HL-60/S4 (cell line): ENCODE measurements at regions not wholly inside any gene's neighbourhood (a gene's known extent, or its start where the extent isn't known, plus 50 kb on each side); places are given as distances from the start of the nearest gene placed in this dataset.

Experiments
- in situ Hi-C: fragments of 300-500 bp; cut with MboI; formaldehyde crosslinking; loops from 2 replicates; pipeline ENCODE4 v1.14.3; 2022; ENCODE audit warnings: low sequenced_read_pairs

DNA sequence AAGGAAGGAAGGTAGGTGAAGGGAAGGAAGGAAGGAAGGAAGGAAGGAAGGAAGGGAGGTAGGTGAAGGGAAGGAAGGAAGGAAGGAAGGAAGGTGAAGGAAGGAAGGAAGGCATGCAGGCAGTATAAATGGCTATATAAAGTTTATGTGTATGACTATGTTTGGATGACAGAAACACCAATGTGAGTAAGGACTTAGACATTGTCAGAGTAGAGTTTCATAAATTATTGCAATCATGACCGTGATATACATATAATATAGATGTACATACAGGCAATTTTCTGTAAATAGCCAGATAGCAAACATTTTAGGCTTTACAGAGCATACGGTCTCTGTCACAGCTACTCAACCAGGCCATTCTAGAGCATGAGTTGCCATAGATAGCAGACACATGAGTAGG, 133.8 kb upstream of the AKR1E2 start:
- in situ Hi-C loops: no loop called here

DNA sequence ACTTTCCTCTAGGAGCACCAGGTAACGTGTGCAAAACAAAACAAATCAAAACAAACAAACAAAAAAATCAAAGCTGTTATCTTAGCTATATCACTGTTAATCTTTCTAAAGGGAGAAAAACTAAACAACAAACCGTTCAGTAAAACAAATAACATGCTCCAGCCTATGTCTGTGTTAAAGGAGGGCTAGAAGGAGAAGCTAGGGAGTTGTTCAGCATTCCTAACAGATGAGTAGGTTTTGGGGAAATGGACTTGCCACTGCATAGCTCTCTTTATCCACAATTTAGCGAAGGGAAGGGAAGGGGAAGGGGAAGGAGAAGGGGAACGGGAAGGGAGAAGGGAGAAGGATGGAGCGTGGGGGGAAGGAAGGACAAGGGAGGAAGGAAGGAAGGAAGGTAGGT, 134.2 kb upstream of the AKR1E2 start:
- in situ Hi-C loops: no loop called here

DNA sequence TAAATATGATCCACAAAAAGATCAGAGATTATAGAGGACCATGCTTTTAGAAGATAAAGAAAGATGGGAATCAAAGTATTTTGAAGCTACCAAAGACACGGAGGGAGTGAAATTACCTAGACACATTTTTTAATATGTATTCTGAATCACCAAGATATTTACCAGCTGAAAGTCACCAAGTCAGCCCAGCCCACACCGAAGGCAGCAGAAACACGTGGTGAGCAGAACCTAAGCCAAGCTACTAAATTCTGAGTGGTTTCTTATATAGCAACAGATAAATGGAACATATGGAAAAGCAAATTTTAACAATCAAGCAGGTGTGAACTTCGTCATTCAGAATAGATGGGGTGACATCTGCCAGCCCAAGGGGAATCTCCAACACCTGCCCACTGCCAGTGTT, 134.7 kb upstream of the AKR1E2 start:
- in situ Hi-C loops: no loop called here

DNA sequence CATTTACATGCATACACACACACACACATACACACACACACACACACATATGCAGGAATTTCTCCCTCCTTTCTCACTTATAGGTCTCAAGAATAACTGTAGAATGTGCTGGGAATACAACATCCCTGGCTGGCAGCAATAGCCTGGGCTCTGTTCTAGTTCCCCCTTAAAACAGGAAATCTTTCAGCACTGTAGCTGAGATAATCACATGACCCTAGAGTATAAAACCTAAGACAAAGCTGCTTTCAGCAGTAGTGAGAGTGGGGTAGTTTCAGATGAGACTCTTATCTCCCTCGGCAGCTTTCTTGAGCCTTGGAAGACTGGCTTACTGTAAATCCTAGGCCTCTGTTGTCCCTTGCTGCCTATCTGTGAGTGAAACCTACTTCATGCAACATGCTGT, 137.4 kb upstream of the AKR1E2 start:
- in situ Hi-C loops: no loop called here

DNA sequence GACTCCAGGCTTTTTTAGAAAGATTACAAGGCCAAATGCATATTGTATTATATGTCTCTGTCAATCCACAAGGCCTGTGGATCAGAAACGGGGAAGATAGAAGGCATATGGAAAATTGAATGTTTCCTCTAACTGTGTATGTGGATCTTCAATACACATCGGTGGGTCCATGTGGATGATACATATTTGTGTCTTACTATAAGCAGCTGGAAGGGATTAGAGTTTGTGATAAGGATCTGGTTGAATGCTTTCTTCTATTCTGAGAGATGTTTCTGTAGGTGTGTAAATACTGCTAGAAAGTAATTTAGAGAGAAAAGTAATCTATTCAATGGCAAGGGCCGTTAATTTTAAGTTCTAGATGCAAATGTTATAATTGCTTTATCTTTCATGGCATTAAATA, 137.8 kb upstream of the AKR1E2 start:
- in situ Hi-C loops: no loop called here

DNA sequence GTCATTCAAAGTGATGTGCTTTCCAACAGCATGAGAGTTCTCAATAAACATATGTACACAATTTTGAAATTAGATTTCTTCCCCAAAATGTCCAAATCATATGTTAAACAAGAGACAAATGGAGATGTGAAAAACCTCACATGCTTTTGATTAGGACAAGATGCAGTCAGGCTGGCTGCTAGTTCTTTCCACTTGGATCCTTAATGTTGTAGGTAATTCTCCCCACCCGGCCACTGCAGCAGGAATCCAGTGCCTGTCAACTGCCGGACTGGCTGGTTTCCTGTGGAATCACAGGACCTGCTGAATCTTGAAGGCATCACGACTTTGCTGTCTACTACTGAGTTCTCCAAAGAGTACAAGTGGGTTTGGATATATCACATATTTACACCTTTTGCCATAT, 138.6 kb upstream of the AKR1E2 start:
- in situ Hi-C loops: no loop called here

DNA sequence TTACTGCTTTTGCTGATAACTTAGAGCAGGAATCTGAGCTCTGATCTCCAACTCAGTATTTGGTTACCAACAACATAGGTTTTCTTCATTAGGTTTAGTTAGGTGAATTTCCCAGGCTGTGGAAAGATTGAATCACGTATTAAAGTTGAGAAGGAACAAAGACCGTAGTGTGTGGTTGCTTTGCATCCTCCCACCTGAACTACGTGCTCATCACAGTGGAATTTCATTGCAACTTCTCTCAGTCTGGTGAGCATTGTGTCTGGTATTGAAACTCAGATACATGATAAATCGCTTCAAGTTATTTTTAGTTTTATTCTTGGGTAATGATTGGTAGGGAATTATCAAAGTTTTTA, 139.4 kb upstream of the AKR1E2 start:
- in situ Hi-C loops: no loop called here

DNA sequence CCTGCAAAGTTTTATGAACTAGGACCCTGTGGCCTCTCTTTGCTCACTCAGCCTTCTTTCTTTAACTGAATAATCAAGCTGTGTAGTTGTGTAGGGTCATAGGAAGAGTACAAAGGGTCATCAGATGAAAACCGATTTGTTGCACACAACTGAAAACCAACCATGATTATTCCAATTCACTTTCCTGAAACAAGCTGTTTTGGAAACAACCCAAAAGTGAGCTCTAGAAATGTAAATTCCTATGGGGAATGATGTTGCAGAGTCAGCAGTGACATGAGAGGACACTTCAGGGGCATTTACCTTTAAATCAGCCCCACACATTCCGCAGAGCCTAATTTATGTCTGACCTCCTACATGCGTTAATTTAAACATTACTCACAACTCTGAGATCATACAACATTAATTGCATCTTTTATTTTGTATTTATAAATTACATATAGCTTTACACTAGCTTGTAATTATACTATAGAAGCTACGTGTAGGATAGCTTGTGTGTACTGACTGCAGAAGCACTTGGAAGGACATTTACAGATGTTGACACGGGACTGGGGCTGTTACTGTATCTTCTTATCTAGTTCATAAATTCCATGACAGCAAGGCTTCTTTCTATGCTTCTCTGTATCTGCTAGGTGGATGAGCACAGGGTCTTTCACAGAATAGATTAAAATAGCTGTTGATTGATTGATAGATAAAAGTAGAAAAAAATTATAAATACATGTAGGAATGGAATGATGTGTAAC, 139.9 kb upstream of the AKR1E2 start:
- in situ Hi-C loops: no loop called here

DNA sequence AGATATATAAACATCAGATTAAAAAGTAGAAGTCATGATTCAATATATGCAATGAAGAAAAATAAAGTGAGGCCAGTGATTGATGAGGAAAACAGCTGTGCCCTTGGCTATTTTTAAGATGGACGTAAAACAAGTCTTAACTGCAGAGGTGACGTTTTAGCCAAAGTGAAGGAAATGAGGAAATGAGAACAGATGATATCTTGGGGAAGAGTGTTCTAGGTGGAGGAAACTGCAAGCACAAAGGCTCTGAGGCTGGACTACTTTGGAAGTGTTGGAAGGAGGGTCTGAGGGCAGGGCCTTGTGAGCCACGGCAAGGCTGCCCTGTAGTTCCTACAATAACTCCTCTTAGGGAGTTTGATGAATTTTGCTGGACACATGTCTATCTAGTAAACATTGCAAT, 140.5 kb upstream of the AKR1E2 start:
- in situ Hi-C loops: no loop called here

DNA sequence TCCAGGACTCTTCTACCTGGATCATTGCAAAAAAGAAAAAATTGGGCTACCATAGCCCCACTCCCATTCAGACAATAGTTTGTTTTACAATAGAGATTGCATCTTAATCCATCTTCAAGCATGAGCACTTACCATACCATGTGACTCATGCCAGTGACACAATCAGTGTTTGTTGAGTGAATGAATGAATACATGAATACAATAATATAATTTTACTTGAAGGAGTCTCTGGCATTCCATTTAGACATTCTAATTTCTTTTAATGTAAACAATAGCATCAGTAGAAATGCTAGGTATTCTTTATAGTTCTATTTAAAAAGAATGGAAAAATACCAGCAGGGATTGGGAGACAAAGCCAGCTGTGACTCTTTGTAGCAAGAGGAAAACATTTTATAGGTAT, 141.6 kb upstream of the AKR1E2 start:
- in situ Hi-C loops: no loop called here

DNA sequence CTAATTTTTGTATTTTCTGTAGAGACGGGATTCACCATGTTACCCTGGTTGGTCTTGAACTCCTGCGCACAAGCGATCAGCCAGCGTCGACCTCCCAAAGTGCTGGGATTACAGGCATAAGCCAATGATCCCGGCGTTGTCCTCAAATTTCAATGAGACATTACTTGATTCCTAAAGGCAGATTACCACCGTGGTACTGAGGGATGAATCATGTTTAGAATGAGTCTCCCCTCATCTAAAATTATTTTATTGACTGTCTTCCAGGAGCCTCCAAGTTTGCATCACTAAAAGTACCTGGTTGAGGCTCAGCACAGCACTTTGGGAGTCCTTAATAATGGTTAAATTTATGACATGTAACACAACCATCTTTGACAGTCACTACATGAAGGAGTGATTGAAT, 142.2 kb upstream of the AKR1E2 start:
- in situ Hi-C loops: no loop called here

DNA sequence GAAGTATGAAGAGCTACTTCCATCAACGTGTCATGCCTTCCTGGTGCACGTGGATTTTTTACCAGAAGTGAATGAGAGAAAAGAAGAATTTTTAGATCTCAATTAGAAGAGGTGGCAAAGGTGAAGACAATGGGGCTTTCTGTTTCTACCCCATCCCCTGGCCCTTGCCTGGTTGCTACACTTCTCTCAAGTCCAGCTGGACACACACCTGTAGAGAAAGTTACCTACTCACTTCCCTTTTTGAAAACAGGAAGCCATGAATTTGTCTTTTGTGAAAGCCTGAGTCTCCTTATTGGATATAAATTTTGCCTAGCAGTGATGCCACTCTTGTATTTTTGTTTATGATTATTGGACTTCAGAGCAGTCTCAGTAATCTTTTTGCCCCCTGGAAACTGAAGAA, 142.9 kb upstream of the AKR1E2 start:
- in situ Hi-C loops: no loop called here

DNA sequence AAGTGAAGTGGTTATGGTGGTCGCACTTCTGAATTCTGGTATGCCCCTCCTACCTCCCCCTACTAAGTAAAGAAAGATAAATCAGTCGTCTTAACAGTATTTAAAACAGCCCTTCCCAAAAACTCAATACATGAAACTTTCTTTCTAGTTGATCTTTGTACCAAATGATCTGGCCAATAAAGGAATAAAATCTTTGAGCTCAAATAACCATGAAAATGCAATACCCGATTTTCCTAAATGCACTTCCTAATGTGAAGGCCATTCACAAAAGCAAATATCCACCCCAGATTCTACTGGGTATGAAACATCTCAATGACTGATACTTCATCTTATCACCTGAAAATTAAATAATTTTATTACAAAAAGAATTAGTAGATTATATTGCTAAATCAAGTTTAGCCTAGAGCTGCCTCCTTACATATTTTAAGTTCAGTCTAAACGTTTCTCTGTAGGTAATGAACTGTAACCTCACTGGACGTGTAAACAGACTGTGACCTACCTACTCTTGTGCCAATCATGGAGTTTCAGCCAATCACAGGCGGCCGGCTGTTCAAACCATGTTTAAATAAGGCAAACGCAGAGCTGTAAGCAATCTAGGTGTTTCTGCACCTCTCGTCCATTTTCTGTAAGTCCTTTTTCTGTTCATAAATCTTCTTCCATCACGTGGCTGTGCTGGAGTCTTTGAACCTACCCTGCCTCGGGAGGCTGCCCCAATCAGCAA, 146.9 kb upstream of the AKR1E2 start:
- in situ Hi-C loops: no loop called here

DNA sequence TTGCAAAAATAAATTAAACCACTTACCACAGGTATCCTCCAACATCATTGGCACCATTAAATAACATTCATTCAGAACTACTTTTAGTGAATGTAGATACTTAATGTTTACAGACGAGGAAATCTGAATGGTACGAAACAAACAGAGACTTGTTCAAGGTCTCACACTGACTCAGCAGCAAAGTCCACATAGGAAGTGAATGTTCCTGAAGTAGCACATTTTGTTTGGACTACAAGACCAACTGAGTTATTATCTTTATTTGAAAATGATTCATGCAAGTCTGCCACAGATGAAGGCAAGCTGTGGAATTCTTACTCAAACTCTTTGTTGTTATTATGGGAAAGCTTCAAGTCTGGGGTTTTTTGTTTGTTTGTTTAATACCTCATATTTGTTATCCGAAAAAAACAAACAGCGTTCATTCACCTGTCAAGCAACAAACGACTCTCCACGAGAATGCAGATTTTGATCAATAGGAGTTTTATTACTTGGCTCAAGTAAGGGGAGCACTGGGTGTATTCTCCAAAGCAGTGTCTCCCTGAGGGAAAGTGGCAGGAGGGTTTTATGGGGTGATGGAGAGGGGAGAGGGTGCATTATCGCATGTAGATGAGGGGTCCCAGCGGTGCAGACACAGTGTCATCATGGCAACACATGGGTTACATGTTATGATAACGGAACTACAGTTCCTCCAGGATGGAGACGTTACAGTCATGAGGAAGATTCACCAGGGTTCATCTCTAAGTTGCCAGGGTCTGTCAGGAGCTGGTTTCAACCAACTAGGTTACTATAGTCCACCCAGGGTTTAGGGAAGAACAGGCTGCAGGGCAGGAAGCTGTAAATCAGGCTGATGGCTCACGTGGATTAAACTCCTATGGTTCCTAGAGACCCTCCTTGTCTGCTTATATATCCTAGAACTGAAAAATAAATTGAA, 147.7 kb upstream of the AKR1E2 start:
- in situ Hi-C loops: no loop called here

DNA sequence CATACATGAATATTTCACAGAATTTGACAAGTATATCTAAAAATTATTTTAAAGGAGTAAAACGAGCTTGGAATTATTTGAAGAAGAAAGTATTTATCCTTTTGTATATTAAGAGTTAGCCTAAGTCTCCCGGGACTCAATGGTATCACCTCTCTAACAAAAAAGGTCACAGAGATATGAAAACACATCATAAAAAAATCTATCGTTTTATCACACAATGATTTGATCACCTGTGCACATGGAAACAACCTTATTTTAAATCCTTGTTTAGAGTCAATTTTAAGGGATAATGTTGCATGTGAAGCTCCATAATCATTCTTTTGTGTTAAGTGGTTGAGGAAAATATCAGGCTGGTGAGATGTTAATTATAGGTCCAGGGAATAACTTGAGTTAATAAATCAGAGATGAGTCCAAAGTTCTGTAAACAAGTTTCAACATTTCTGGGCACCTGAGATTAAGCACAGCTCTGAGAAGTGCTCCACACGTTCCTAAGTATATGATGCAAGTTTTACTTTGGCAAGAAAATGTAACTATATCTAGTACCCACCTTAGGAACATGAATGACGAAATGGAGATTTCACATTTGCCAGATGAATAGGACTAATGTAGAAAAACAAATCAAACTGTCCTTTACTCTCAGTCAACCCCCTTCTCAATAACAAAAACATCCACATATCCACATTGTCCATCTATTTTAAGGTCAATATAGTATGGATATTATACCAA, 148.5 kb upstream of the AKR1E2 start:
- in situ Hi-C loops: no loop called here

DNA sequence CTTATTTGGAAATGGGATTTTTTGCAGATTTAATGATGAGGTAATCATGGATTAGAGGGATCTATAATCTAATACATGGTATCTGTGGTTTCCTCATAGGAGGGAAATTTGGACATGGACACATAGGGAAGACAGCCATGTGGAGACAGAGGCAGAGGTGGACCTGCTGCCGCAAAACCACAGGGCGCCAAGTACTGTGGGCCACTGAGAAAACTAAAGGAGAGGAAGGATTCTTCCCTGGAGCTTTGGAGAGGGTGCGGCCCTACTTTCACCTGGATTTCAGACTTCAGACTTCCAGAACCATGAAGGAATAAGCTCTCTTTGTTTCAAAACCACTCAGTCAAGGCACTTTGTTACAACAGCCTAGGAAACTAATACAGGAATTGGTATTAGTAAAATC, 149.4 kb upstream of the AKR1E2 start:
- in situ Hi-C loops: no loop called here

DNA sequence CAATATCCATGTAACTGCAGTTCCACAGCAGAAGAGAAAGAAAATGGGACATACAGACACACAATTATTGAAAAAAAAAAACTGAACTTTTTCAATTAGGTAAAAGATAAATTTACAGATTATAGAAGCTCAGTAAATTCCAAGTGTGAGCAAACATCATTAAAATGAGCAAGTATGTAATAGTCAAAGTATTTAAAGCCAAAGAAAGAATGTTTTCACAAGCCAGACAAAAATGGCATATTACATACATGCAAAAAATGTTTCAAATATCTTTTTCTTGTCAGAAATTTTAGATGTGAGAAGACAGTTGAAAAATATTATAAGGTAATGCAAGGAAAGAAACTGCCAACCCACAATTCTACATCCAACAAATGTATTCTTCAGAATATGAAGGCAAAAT, 150.2 kb upstream of the AKR1E2 start:
- in situ Hi-C loops: no loop called here

DNA sequence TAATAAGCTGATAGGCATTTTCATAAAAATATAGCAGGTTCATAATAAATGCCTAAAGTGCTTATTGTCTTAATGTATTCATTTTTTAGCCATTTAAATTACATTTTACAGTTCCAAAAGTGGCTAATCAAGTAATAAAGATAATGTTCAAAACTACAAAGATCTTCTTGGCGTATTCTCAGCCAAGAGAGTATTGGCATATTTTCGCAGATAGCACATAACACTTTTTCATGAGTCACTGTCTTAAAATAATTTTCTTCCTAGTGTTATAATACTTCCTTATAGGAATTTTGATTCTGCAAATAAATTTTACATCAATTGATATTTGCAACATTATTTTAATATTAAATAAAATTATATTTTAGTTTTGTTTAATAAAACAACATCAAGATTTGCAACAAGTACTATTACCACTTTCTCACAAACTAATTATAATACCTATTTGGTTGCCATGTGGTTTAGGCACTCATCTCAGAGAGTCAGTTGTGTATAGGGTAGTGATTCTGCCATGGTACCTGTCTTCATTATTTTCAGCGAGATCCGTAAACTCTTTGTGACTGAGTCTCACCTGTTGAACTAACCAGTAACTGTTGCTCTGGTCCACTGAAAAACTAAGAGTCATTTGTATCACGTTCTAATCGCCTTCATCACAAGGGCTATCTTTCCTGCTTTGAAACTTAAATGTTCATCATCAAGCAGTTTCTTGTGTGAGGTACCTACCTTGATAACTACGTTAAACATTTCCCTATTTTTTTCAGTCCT, 152.5 kb upstream of the AKR1E2 start:
- in situ Hi-C loops: loop anchor here (25.0 kb wide), 1 partner anchor 1436 kb away; no protein-coding TSS in a partner anchor

DNA sequence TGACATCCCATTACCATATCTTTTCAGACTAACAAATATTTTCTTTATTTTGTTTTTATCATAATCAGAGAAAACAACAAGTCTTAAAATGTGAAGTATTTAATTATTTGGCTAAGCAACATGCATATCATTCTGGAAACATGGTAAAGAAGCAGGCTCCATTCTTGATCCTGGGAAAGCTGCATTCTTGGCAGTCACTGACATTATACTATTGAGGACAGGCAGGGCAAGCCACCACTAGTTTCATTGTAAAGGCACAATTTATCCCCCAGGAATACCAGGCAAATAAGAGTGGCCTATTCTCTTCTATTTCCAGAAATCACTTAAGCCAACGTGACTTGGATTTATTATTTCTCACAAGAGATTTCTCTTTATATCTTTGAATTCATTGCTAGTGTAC, 153.8 kb upstream of the AKR1E2 start:
- in situ Hi-C loops: loop anchor here (25.0 kb wide), 1 partner anchor 1435 kb away; no protein-coding TSS in a partner anchor
